ENCODE measurements at regions not wholly inside any gene's neighbourhood (a gene's known extent, or its start where the extent isn't known, plus 50 kb on each side); places are given as distances from the start of the nearest gene placed in this dataset.

DNA sequence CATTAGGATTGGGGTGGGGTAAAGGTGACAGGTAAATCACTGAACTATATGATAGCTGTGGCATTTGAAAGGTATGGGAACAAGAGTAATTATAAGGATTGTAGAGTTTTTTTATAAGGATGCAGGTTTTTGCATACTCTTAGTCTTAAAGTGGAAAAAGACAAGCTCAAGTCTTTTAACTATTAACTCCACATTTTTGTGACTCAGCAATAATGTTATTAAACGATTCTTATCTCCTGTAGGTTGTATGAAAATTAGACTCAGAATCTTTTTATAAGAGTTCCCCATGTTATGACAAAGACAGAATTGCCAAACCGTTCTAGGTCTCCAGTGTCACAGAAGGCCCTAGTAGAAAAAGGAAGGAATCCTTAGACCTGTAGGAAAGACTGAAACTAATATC, 49.9 kb upstream of the TTLL7 start:
- H3K27ac ChIP-seq, result no peak overlapping the region
- TF ChIP-seq, protein P1, sequence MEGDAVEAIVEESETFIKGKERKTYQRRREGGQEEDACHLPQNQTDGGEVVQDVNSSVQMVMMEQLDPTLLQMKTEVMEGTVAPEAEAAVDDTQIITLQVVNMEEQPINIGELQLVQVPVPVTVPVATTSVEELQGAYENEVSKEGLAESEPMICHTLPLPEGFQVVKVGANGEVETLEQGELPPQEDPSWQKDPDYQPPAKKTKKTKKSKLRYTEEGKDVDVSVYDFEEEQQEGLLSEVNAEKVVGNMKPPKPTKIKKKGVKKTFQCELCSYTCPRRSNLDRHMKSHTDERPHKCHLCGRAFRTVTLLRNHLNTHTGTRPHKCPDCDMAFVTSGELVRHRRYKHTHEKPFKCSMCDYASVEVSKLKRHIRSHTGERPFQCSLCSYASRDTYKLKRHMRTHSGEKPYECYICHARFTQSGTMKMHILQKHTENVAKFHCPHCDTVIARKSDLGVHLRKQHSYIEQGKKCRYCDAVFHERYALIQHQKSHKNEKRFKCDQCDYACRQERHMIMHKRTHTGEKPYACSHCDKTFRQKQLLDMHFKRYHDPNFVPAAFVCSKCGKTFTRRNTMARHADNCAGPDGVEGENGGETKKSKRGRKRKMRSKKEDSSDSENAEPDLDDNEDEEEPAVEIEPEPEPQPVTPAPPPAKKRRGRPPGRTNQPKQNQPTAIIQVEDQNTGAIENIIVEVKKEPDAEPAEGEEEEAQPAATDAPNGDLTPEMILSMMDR (IDR thresholded peaks at IDR 0.05), result no peak
- no peak for TF ChIP-seq ZFX (IDR thresholded peaks at IDR 0.05; ENCODE audit: borderline replicate concordance)

Data from 22Rv1 (cell line).